PC-3 (cell line): ENCODE measurements at regions not wholly inside any gene's neighbourhood (a gene's known extent, or its start where the extent isn't known, plus 50 kb on each side); places are given as distances from the start of the nearest gene placed in this dataset.

Experiments
- ATAC-seq: fragments of 200-7000 bp; cut with Tn5 transposase; 2 replicates; pipeline ENCODE4 v1.9.1; 2020; ENCODE audit warnings: mild to moderate bottlenecking, moderate library complexity
- BruUV-seq: library from RNA; stranded (reverse); fragments of 400-500 nt; replicated peaks from 2 replicates; lab custom pipeline; 2021; lab: Mats Ljungman, UMichigan
- CTCF ChIA-PET: fragments of 300-600 bp; sonication (Branson Sonifier 250); formaldehyde crosslinking; loops from one replicate; lab custom pipeline; 2022; ENCODE audit warnings: antibody characterized with exemption; lab: Charles Lee
- POLR2A ChIA-PET: fragments of 300-600 bp; sonication (Branson Sonifier 250); formaldehyde crosslinking; loops from one replicate; lab custom pipeline; 2022; ENCODE audit warnings: antibody characterized with exemption; ENCODE audit not compliant: unreplicated experiment; lab: Charles Lee
- DNase-seq: peaks from one replicate; pipeline ENCODE4 v3.0.0-alpha.2; 2015
- H2AFZ ChIP-seq: fragments of 300-600 bp; sonication (generic); 2 replicates; pipeline ENCODE4 v1.6.0; 2016; ENCODE audit warnings: antibody characterized with exemption, low read length
- H3F3A ChIP-seq: fragments of 300-600 bp; sonication (generic); one replicate; pipeline ENCODE4 v1.6.0; 2017; ENCODE audit warnings: antibody characterized with exemption, low read length, control low read depth, mild to moderate bottlenecking; ENCODE audit not compliant: unreplicated experiment
- H3K27ac ChIP-seq: fragments of 300-600 bp; sonication (generic); 2 replicates; pipeline ENCODE4 v1.5.1; 2016; ENCODE audit warnings: mild to moderate bottlenecking, low read length
- H3K27me3 ChIP-seq: fragments of 300-600 bp; sonication (generic); 2 replicates; pipeline ENCODE4 v1.6.1; 2016; ENCODE audit warnings: low read length, mixed read lengths
- H3K36me3 ChIP-seq: fragments of 300-600 bp; sonication (generic); 2 replicates; pipeline ENCODE4 v1.6.1; 2016; ENCODE audit warnings: low read depth, mixed run types, low read length, mixed read lengths
- H3K4me1 ChIP-seq: fragments of 300-600 bp; sonication (generic); 2 replicates; pipeline ENCODE4 v1.5.1; 2016; ENCODE audit warnings: low read length; ENCODE audit not compliant: insufficient read depth
- H3K4me2 ChIP-seq: fragments of 300-600 bp; sonication (generic); 2 replicates; pipeline ENCODE4 v1.6.0; 2016; ENCODE audit warnings: low read length
- H3K4me3 ChIP-seq: fragments of 300-600 bp; sonication (generic); 2 replicates; pipeline ENCODE4 v1.5.1; 2016; ENCODE audit warnings: mild to moderate bottlenecking, low read length, mixed read lengths
- H3K79me2 ChIP-seq: fragments of 300-600 bp; sonication (generic); 2 replicates; pipeline ENCODE4 v1.6.1; 2017; ENCODE audit warnings: low read length, mixed read lengths
- H3K9ac ChIP-seq: fragments of 300-600 bp; sonication (generic); 2 replicates; pipeline ENCODE4 v1.6.0; 2016; ENCODE audit warnings: mild to moderate bottlenecking, low read length
- H3K9me2 ChIP-seq: fragments of 300-600 bp; sonication (generic); replicated peaks from 2 replicates; pipeline ENCODE4 v1.6.1; 2016; ENCODE audit warnings: mixed run types, low read length, mixed read lengths
- H3K9me3 ChIP-seq: fragments of 300-600 bp; sonication (generic); 2 replicates; pipeline ENCODE4 v1.6.1; 2016; ENCODE audit warnings: low read length, mixed read lengths
- H4K20me1 ChIP-seq: fragments of 300-600 bp; sonication (generic); 2 replicates; pipeline ENCODE4 v1.6.1; 2016; ENCODE audit warnings: low read length, mixed read lengths
- EZH2 ChIP-seq: fragments of 300-600 bp; sonication (generic); IDR thresholded peaks from one replicate; pipeline ENCODE4 v1.6.1; 2017; ENCODE audit warnings: antibody characterized with exemption, mild to moderate bottlenecking, low read length; ENCODE audit not compliant: unreplicated experiment
- EZH2phosphoT487 ChIP-seq: fragments of 300-600 bp; sonication (generic); IDR thresholded peaks from 2 replicates; pipeline ENCODE4 v1.6.1; 2018; ENCODE audit warnings: mild to moderate bottlenecking, antibody characterized with exemption, low read length, borderline replicate concordance
- intact Hi-C: fragments of 100-400 bp; cut with micrococcal nuclease; formaldehyde crosslinking; loops from 2 replicates; pipeline ENCODE4 v1.9.0; 2023
- TF ChIP-seq, protein P1 (sequence below): fragments of 300-600 bp; sonication (generic); conservative IDR thresholded peaks from 2 replicates; pipeline ENCODE4 v1.5.1; 2017; ENCODE audit warnings: antibody characterized with exemption, low read depth, mild to moderate bottlenecking, low read length

DNA sequence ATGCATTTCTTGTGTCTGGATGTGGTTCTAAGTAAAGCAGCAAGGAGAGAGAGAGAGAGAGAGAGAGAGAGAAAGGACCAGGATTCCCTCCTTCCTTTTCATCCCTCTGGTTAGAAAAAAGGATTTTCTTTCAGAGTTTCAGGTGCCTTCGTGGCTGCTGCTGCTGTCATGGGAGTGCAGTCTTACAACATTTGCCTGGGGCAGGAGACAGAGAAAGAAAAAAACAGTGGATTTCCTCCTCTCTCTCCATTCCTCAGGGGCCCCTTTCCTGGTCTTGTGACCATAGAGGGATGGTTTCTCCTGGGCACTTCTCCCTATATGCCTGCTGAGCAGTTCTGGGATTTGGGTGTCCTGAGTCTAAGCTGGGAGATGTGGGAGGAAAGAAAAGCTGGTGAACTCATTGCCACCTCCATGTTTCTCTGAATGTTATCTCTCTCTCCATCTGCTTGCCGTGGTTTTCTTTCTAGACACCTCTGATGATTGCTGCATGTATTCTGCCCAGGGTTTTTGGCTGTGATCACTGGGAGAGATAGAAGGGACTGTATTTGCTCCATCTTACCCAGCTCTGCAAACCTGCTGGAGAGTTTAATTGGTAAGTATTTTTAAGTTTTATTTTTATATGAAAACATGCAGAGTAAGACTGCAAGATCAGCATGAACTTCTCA is 142.4 kb upstream of the RGMA start:
- ChIA-PET CTCF (no interaction called here), POLR2A (no interaction called here)
- no peak overlapping the region for H3K4me3 ChIP-seq
- DNase-seq (no peak), ATAC-seq (no peak)
- TF ChIP-seq, protein P1, sequence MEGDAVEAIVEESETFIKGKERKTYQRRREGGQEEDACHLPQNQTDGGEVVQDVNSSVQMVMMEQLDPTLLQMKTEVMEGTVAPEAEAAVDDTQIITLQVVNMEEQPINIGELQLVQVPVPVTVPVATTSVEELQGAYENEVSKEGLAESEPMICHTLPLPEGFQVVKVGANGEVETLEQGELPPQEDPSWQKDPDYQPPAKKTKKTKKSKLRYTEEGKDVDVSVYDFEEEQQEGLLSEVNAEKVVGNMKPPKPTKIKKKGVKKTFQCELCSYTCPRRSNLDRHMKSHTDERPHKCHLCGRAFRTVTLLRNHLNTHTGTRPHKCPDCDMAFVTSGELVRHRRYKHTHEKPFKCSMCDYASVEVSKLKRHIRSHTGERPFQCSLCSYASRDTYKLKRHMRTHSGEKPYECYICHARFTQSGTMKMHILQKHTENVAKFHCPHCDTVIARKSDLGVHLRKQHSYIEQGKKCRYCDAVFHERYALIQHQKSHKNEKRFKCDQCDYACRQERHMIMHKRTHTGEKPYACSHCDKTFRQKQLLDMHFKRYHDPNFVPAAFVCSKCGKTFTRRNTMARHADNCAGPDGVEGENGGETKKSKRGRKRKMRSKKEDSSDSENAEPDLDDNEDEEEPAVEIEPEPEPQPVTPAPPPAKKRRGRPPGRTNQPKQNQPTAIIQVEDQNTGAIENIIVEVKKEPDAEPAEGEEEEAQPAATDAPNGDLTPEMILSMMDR: no peak
- TF ChIP-seq EZH2: no peak
- TF ChIP-seq EZH2phosphoT487: no peak
- H3F3A ChIP-seq: no peaks in the 10 kb centered on the region
- H3K9me2 ChIP-seq: no peaks in the 10 kb centered on the region
- H3K36me3 ChIP-seq: no peaks in the 10 kb centered on the region
- H4K20me1 ChIP-seq: no peaks in the 10 kb centered on the region
- intact Hi-C loops: no loop called here
- no peak overlapping the region for H3K4me2 ChIP-seq
- BruUV-seq: no TSS peak
- H3K27me3 ChIP-seq: peaks cover 27% of the 10 kb centered on the region
- no peak overlapping the region for H3K27ac ChIP-seq
- H3K9ac ChIP-seq: no peak overlapping the region
- H2AFZ ChIP-seq: no peak overlapping the region
- H3K4me1 ChIP-seq: no peaks in the 10 kb centered on the region
- H3K9me3 ChIP-seq: no peaks in the 10 kb centered on the region
- no peaks in the 10 kb centered on the region for H3K79me2 ChIP-seq

DNA sequence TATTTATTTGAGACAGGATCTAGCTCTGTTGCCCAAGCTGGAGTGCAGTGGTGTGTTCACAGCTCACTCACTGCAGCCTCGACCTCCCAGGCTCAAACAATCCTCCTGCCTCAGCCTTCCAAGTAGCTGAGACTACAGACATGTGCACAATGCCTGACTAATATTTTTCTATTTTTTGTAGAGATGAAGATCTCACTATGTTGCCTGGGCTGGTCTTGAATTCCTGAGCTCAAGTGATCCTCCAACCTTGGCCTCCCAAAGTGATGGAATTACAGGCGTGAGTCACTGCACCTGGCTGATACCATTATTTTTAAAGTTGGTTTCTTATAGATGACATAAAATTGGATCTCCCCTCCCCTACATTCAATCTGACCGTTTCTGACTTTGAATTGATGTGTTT is 139.5 kb upstream of the RGMA start:
- no TSS peak for BruUV-seq
- Histone ChIP-seq H3K9me3 (no peaks in the 10 kb centered on the region), H3K4me2 (no peak overlapping the region), H3K4me3 (no peak overlapping the region), H3K27ac (no peak overlapping the region), H3K4me1 (no peaks in the 10 kb centered on the region), H4K20me1 (no peaks in the 10 kb centered on the region), H3K36me3 (no peaks in the 10 kb centered on the region), H3K9me2 (no peaks in the 10 kb centered on the region), H3K27me3 (peaks cover 38% of the 10 kb centered on the region), H3F3A (no peaks in the 10 kb centered on the region), H3K79me2 (no peaks in the 10 kb centered on the region), H3K9ac (no peak overlapping the region), H2AFZ (no peak overlapping the region)
- ChIA-PET CTCF (no interaction called here), POLR2A (no interaction called here)
- TF ChIP-seq EZH2phosphoT487 (no peak), EZH2 (no peak)
- TF ChIP-seq, protein P1: no peak
- ATAC-seq: no peak
- DNase-seq: no peak
- intact Hi-C loops: no loop called here

DNA sequence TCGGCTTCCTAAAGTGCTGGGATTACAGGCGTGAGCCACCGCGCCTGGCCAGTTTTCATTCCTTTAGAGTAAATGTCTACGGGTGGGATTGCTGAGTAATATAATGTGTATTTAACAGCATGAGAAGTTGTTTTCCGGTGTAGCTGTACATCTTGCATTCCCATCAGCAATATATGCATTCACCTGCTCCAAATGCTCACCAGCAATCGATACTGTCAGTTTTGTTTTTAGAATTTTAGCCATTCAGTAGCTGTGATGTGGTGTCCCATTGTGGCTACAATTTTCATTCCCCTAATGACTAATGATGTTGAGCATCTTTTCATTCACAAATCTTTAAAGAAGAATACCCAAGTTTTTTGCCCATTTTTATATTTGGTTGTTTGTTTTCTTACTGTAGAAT is 134.8 kb upstream of the RGMA start:
- DNase-seq: no peak
- ChIA-PET CTCF (no interaction called here), POLR2A (no interaction called here)
- H3K9me2 ChIP-seq: no peaks in the 10 kb centered on the region
- H3K9me3 ChIP-seq: no peaks in the 10 kb centered on the region
- intact Hi-C loops: no loop called here
- no peak for TF ChIP-seq EZH2phosphoT487
- TF ChIP-seq EZH2: no peak
- TF ChIP-seq, protein P1: no peak
- peaks cover 48% of the 10 kb centered on the region for H3K27me3 ChIP-seq
- H3K27ac ChIP-seq: no peak overlapping the region
- no TSS peak for BruUV-seq
- no peak overlapping the region for H3K4me2 ChIP-seq
- no peak overlapping the region for H2AFZ ChIP-seq
- H3K79me2 ChIP-seq: no peaks in the 10 kb centered on the region
- no peak for ATAC-seq
- H3K36me3 ChIP-seq: no peaks in the 10 kb centered on the region
- H3K4me1 ChIP-seq: no peaks in the 10 kb centered on the region
- no peak overlapping the region for H3K9ac ChIP-seq
- H4K20me1 ChIP-seq: no peaks in the 10 kb centered on the region
- no peak overlapping the region for H3K4me3 ChIP-seq
- no peaks in the 10 kb centered on the region for H3F3A ChIP-seq
